H1 (cell line): ENCODE measurements at regions not wholly inside any gene's neighbourhood (a gene's known extent, or its start where the extent isn't known, plus 50 kb on each side); places are given as distances from the start of the nearest gene placed in this dataset.

Experiments used
- SAP30 ChIP-seq: fragments of 300-600 bp; sonication (generic); IDR thresholded peaks from 2 replicates; pipeline ENCODE4 v1.7.1; 2012; ENCODE audit warnings: low read length, moderate library complexity, mild to moderate bottlenecking, inconsistent platforms; ENCODE audit not compliant: insufficient read depth, insufficient replicate concordance
- TAF1 ChIP-seq: IDR thresholded peaks from 2 replicates; pipeline ENCODE4 v1.6.1; 2011; ENCODE audit warnings: mild to moderate bottlenecking, low read depth, low read length

- TF ChIP-seq SAP30 (no peak), TAF1 (no peak)
Measured at GRCh38 chr5:3905031-3905430, 309.4 kb downstream of the IRX1 start (continued).
